ENCODE measurements at regions not wholly inside any gene's neighbourhood (a gene's known extent, or its start where the extent isn't known, plus 50 kb on each side); places are given as distances from the start of the nearest gene placed in this dataset.

- TF ChIP-seq PATZ1 (CRISPR knock-in tag; IDR thresholded peaks at IDR 0.05; ENCODE audit: borderline replicate concordance) = no peak
- TF ChIP-seq ZFP30 (CRISPR knock-in tag; IDR thresholded peaks at IDR 0.05) = no peak
- TF ChIP-seq TCF4 (CRISPR knock-in tag; IDR thresholded peaks at IDR 0.05; ENCODE audit: borderline replicate concordance) = no peak
- no peak for TF ChIP-seq CREB5 (CRISPR knock-in tag; IDR thresholded peaks at IDR 0.05; ENCODE audit: low read depth)
- TF ChIP-seq ZNF70 (CRISPR knock-in tag; IDR thresholded peaks at IDR 0.05) = no peak
- TF ChIP-seq CSDC2 (CRISPR knock-in tag; IDR thresholded peaks at IDR 0.05) = no peak
- no peak for TF ChIP-seq GLIS3 (CRISPR knock-in tag; IDR thresholded peaks at IDR 0.05)
- TF ChIP-seq ZNF565 (CRISPR knock-in tag; conservative IDR thresholded peaks at IDR 0.05; ENCODE audit: low read depth) = no peak
- no peak for TF ChIP-seq TOX (CRISPR knock-in tag; IDR thresholded peaks at IDR 0.05; ENCODE audit: borderline replicate concordance)
- no peak for TF ChIP-seq OSR1 (CRISPR knock-in tag; IDR thresholded peaks at IDR 0.05)
- no peak for TF ChIP-seq ARNTL (CRISPR knock-in tag; IDR thresholded peaks at IDR 0.05; ENCODE audit: borderline replicate concordance, low read depth)
- no peak for TF ChIP-seq RARB (CRISPR knock-in tag; IDR thresholded peaks at IDR 0.05)
- TF ChIP-seq SNAI2 (CRISPR knock-in tag; IDR thresholded peaks at IDR 0.05) = no peak
- no peak for TF ChIP-seq ZFP3 (CRISPR knock-in tag; IDR thresholded peaks at IDR 0.05)
Measured at GRCh38 chr15:30824518-30825195, 79.1 kb upstream of the FAN1 start.
